NCI-H1436 treated with DMSO at 0.1 percent for 48 hours (cell line): ENCODE measurements at regions not wholly inside any gene's neighbourhood (a gene's known extent, or its start where the extent isn't known, plus 50 kb on each side); places are given as distances from the start of the nearest gene placed in this dataset.
"Not testable (repeated sequence)": the region's sequence is repeated elsewhere in the genome, so short reads cannot be mapped to it uniquely, and the experiment has no call there.

ENCODE experiments used
- DNase-seq: peaks from one replicate; lab custom pipeline; 2025; lab: John Stamatoyannopoulos, UW

- DNase-seq: no peak
Measured at GRCh38 chr1:83511146-83511726, 487.7 kb downstream of the TTLL7 start.

GRCh38 chr1:83509301-83509781 lies 489.6 kb downstream of the TTLL7 start:
- no peak for DNase-seq

DNA sequence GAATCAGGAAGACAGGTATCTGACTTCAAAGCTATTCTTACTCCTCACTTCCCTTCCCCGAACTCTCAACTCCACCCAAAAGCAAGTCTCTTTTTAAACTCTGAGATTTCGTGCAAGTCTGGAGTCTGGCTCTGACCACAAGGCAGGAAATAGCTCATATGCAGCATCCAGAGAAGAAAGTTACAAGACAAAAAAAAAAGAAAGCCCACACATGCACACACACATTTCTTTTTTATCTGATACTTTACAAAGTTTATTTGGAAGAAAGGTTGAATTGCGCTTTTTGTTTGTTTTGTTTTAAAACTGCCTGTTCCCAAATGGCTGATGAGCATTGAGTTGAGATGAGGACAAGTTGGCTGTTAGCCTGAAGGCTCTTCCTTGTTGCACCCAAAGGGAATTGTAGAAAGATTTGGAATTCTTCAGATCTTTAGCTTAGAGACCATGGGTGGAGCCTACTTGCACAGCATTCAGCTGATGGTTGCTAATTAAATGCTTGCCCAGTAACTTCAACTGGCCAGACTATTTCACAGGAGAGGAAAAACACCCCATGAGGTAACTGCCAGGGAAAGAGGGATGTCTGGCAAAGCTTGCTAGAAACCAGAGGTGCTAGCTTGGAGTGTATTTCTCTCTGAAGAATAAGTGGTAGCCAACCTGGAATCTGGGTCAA lies 490.3 kb downstream of the TTLL7 start:
- no peak for DNase-seq

DNA sequence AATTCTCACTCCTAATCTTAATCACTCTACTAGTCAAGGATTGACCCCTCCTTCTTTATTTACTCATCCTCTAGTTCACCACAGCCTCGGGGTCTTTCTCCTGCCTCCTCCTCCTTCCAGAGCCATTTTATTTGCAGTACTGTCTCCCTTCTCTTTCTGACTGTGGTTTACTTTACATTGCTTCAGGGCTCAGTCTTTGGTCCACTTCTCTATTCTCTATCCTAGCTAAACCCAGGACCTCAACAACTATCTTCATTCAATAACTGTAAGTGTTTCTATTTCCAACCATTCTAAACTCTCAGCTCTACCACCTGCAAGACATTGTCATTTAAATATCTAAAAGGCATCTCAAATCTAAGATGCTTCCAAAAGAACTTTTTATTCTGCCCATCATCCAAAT lies 493.8 kb downstream of the TTLL7 start:
- DNase-seq: no peak

- no peak for DNase-seq
Measured at GRCh38 chr1:83503153-83503552, 495.8 kb downstream of the TTLL7 start.

GRCh38 chr1:83500987-83501591 lies 497.8 kb downstream of the TTLL7 start:
- DNase-seq: no peak

- no peak for DNase-seq
Measured at GRCh38 chr1:83500531-83500930, 498.4 kb downstream of the TTLL7 start.

DNA sequence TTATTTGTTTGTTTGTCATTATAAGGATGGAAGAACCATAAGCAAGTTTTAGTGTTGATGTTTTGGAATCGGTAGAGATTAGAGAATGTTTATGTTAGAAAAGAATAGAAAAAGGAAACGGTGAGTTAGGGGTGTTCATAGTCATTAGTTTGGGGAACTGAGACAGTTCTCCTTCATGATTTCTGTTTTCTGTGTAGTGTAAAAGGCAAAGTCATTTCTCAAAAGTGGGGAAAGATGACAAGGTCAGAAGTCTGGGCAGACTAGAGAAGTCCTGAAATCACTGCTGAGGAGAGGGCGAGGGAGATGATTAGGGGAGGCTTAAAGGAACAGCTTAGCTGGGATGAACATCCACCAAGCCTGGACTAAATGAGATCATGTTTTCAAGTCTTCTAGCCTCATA lies 498.9 kb downstream of the TTLL7 start:
- no peak for DNase-seq

GRCh38 chr1:83497563-83497962 lies 501.4 kb downstream of the TTLL7 start:
- DNase-seq: no peak

GRCh38 chr1:83495560-83495959 lies 503.4 kb downstream of the TTLL7 start:
- no peak for DNase-seq

DNA sequence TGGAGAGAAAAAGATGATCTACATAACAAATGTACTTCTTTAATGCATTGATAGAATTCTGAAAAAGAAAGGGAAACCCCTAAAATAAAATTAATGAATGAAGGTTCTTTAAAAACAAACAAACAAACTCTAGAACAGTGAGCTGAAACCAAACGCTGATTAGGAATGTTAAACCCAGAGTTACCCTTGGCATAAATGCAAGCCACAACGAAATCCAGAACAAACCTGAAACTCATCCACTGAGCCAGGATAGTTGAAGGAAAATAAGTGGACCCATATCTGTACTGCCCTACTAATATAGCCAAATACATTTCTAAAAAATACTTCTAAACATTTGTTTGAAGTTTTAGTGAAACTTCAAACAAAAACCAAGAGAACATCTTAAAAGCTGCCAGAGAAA lies 505.3 kb downstream of the TTLL7 start:
- DNase-seq: no peak

DNA sequence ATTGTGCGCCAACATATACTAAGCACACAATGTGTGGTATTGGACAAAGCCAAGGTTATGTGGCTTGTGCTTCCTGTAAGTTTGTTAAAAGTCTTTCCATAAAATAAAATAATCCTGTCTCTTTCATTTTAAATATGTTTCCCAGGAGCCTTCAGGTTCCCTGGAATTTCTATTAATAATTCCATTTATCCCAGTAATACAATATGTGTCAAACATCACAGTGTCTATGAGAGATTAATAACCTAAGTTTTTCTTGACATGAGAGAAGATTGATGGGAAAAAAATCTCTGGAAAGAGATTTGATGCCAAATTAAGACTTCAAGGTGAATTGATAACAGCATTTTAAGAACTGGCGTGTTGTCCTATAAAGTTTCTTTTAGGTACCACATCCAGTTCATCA lies 507.0 kb downstream of the TTLL7 start:
- no peak for DNase-seq

GRCh38 chr1:83490988-83491387 lies 507.9 kb downstream of the TTLL7 start:
- no peak for DNase-seq

- DNase-seq: not testable (repeated sequence)
Measured at GRCh38 chr1:83488105-83488504, 510.8 kb downstream of the TTLL7 start.

GRCh38 chr1:83487460-83487859 lies 511.5 kb downstream of the TTLL7 start:
- not testable (repeated sequence) for DNase-seq

DNA sequence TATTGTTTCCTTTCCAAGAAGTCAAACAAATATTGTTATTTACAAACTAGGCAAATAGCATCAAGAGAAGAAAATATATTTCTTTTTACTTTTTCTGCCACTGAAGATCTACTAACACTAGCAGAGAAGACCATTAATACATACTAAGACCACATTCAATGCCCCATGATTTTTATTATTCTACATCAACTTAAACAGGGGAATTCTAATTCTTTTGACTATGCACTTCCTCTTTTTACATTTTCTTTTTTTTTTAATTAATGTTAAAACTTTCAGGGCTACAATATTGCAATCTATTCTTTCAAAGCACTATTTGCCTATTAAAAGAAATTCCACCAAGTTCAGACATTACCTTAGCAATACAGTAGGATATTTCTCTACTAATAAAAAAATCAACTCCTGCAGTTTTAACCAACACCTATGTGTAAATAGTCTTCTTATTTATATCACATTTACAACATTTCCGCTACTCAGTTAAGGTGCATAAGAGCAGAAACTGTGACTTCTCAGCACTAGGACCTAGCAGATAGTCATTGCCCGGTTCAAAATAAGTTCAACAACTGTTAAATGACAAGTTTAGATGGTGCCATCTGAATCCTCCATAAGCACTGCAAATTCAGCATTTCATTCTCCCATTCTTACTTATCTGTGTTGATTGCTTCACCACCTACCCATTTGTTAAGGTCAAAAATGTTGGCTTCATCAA lies 513.5 kb downstream of the TTLL7 start:
- not testable (repeated sequence) for DNase-seq

DNA sequence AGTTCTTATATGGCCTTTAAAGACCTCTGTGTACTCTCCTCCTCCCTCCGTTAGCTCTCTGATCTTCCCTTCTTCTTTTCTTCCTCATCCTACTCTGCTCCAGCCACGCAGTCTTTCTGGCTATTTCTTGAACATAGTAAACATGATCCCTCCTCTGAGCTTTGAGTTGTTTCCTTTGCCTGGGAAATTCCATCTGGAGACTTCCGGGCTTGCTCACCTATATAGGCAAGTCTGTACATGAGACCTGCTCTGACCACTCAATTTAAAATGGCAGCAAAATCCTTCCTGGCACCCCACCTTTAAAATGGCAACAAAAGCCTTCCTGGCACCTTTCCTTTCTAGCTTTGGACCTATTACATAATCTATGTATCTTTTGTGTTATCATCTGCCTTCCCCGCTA lies 517.6 kb downstream of the TTLL7 start:
- not testable (repeated sequence) for DNase-seq

GRCh38 chr1:83479591-83480239 lies 519.2 kb downstream of the TTLL7 start:
- not testable (repeated sequence) for DNase-seq

DNA sequence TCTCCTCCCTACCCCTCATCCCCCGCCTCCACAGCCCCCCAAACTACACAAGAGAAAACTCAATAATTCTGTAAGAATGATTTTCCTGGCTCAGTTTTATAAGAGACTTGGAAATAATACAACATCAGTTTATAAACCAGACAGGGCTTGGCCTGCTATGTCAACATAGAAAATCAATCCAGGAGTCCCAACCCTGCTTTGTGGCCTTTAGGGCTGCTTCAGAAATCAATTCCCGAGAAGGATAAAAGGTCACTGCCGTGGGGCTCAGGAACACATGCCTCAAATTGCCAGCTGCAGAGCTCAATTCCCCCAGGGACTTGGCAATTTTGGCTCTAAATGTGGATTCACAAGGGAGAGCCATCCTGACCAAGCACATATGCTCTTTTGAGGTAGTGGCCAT lies 520.8 kb downstream of the TTLL7 start:
- not testable (repeated sequence) for DNase-seq

DNA sequence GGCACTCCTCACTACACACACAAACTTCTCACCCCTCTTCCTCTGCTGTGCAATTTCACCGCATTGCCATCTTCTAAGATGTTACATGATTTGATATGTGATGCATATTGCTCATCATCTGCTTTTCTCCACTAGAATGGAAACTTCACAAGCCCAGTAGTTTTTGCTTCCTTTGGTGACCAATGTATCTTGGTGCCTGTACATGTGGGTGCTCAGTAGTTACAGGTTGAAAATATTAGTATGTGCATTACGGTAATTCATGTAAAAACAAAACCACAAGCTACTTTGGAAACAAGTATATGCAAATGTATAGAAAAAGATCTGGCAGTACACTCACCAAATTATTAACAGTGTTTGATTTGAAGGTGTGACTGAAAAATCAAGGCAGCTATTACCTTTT lies 522.4 kb downstream of the TTLL7 start:
- DNase-seq: not testable (repeated sequence)

DNA sequence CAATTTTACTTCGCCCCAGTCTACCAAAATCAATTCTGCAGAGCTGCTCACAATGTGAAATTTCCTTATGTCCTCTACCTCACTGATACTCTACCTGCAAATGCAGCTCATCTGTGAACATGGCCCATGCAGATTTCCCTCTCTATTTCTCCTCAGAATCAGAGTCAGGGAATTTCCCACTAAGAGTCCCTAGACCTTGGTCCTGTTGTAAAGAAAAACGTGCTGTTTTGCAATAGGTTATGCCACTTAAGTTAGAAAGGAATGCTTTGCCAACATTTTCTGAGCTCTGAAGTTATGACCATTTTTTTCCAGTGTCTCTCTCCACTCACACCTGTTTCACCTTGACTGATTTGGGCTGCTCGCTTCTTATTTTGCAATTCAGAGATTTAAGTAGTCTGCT lies 524.0 kb downstream of the TTLL7 start:
- not testable (repeated sequence) for DNase-seq

- DNase-seq: not testable (repeated sequence)
Measured at GRCh38 chr1:83473986-83474385, 524.9 kb downstream of the TTLL7 start.
